T-helper 1 cell (primary cell): ENCODE measurements at regions not wholly inside any gene's neighbourhood (a gene's known extent, or its start where the extent isn't known, plus 50 kb on each side); places are given as distances from the start of the nearest gene placed in this dataset.
"Not testable (repeated sequence)": the region's sequence is repeated elsewhere in the genome, so short reads cannot be mapped to it uniquely, and the experiment has no call there.

Source experiments
- DNase-seq, 5 donors: peaks; one replicate each; pipeline ENCODE4 v3.0.0-alpha.2; 2012 to 2020

DNA sequence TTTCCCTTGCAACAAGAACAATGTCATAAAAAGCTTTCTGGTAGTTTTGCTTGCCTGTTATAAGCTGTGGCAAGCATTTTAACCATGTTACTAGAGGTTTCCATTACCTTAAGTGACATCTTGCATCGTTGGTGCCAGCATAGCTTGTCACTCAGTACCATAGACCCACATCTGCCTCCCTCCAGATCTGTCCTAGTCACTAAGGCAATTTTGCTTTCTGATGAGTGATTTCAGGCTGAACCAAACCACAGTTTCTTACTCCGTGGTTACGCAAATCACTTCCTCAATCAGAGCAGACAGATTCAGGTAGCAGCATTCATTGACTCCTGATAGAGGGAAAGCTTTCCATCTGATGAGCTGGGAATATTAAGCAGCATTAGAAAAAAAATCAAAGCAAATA, 1057.5 kb upstream of the FAM98A start:
- DNase-seq, result no peak

DNA sequence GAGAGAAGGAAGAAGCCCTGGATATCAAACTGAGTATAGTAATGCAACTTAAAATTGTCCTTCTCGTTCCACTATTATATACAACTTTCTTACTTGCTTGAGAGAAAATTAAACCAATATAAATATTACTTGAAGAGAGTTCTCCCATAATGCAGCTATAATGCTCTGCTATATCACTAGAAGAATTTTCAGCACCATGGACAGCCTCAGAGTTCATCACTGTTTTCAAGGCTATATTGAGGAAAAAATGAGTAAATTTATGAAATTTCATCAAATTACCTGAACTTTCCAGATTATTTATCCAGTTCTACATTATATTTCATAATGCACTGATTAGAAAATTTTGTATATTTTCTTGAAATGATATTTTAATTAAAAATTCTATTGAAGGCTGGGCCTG, 1053.5 kb upstream of the FAM98A start:
- no peak for DNase-seq

DNA sequence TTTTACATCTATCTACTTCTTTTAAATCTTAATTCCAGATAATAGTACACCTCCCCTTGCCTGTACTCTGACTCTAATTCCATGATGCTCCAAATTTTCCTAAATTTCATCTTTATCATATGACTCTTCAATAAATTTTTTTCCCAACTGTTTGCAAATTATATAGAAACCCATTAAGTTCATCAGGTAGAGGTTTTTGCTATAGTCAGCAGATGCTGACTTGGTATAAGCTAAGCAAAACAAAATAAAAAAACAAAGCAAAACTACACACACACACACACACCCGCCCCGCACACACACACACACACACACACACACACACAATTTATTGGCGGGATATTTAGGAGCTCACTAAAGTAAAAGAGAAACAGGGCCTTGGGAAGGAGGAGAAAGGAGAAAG, 1047.8 kb upstream of the FAM98A start:
- no peak for DNase-seq

DNA sequence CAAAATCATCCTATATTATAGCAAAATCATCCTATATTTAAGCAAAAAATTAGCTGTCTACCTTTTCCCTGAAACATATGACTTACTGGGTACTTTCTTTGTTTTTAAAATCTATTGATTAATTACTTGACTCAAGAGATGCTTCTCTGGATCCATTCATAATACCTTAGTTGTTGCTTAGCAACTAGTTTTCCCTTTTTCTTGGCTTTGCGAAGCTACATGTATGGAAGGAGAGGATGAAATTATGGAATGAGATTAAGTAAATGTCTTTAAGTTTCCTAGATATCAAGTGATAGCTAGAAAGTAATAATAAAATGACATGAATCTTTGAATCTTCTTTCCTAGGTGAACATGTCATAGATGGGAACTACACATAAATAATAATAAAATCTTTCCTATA, 1033.2 kb upstream of the FAM98A start:
- DNase-seq, result no peak

DNA sequence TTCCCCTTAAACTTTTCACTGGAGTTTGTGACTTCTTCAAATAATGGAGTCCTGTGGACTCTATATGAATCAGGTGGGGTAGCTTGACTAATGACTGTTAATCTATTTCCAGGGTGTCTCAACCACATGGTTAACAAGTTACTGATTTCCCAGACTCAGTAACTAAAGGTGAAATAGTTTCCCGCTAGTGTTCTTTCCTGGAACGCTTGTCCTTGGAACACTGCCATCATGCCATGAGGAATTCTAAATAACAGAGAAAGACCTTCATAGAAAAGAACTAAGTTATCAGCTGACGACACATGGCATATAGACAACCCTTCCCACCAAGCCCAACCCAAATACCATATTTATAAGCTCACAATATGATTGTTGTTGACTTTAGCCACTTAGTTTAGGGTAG, 1027.9 kb upstream of the FAM98A start:
- DNase-seq, result no peak

DNA sequence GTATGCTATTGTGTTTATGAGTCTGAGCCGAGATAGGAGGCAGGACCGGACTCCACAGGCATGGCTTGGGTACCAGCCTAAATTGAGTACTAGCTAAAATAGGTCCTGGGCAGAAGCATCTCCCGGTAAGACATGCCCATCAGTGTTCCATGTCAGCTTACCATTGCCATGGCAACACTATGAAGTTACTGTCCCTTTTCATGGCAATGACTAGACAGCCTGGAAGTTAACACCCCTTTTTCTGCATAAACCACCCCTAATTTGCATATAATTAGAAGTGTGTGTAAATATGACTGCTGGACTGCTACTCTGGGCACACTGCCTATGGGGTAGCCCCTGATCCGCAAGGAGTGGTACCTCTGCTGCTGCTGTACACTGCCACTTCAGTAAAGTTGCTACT, 1005.1 kb upstream of the FAM98A start:
- no peak for DNase-seq

DNA sequence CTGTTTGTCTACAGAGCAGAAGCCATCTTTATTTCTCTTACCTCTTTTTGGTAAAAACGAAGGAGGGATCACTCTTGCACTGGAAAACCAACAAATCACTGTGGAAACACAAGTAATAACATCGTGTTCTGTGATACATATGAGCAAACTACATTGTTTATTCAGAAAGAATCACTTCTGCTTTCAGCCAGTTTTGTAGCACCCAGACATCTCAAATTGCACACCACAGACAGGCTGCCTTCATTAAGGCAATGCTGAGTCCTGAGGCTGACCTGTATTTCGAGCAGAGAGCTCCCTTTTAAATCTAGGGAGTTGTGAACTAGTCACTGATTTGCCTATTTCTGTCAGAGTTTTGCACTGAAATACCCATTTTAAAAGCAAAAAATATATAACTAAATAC, 1003.2 kb upstream of the FAM98A start:
- no peak for DNase-seq

DNA sequence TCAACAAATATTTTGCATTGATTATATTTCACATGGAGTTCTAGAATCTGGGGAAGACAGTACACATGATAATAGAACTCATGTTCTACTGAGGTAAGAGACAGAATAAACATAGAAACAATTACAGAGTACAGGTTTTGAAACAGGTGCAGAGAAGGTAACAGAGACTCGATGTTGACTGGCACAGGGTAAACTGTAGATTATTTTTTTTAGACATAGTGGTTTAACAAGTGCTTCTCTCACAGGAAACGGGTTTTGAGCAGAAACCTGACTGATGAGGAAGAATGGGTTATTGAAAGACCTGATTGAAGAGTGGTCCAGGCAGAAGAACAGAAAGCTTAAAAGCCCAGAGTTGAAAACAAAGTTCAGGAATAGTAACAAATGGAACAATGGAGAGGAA, 1002.5 kb upstream of the FAM98A start:
- DNase-seq, result no peak

DNA sequence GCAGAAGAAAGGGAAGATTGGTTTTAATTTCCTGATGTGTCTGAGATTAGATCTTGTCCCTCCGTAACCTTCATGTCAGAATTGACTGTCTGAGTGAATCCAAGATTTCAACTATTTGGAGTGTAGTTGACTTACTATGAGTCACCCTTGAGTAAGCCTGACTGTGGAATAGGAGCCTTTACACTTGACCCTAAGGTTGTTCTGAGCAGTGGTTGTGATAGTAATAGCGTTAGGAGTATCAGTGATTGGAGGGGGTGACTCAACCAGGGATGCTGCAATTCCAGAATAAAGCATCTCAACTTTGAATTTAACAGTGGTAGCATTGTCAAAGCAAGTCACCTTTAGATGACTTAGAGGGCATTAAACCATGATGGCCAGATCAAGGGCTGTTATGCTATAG, 979.5 kb upstream of the FAM98A start:
- DNase-seq, result no peak

DNA sequence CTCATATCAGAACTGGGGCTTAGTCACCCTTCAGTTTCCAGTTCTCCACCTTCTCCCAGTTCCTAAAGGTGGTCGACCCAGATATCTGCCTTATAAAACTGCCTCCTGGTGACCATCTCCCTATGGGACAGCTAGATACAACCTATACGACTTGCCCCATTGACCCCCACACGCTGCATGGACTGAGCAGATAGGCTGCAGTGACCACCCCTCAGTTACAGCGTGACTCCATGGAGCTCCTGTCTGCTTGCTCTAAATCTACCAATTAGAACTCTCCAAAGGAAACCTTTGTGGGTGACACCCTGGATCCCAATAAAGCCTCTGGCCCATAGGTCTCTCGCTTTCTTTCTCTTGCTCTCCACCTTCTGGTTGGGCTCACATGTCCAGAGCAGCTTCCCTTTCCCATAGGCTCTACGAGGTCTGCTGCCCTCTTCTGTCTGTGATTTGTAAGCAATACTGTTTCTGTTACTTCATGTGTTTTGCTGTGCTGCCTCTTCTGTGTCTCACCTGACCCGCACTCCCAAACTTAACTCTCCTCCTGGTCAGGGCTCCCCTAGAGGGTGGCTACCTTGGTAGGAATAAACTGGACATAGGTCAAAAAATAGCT, 971.3 kb upstream of the FAM98A start:
- no peak for DNase-seq

DNA sequence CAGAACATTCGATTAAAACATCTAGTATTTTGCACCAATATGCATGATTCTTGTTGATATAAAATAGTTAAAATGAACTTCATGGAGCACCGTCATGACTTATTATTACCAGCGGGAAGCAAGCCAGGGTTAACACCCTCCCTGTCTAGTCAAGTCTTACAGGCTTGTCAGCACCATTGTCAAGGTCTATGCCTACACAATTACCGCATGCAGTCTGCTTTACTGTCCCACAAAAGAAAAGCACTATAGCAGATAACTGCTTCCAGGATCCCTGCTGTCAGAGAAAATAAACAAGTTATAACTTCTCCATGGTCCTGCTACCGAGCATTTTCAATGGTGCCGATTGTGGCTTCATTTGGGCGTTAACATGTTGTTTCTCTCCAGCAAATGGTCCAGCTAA, 968.0 kb upstream of the FAM98A start:
- no peak for DNase-seq

DNA sequence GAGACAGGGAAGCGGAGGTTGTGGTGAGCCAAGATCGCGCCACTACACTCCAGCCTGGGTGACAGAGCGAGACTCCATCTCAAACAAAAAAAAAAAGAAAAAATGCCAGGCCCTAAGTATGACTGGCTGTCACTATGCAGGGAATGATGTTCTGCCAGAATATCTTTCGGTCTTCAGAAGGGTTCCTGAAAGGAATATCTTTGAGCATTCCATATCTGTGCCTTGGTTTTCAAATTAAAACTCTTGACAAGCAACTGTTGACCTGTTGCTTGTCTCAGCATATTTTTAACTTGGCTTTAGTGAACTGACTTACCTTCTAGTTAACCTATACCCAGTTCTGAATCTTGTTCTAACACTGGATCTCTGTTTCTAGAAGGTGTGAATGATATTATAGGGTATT, 953.2 kb upstream of the FAM98A start:
- DNase-seq, result no peak

DNA sequence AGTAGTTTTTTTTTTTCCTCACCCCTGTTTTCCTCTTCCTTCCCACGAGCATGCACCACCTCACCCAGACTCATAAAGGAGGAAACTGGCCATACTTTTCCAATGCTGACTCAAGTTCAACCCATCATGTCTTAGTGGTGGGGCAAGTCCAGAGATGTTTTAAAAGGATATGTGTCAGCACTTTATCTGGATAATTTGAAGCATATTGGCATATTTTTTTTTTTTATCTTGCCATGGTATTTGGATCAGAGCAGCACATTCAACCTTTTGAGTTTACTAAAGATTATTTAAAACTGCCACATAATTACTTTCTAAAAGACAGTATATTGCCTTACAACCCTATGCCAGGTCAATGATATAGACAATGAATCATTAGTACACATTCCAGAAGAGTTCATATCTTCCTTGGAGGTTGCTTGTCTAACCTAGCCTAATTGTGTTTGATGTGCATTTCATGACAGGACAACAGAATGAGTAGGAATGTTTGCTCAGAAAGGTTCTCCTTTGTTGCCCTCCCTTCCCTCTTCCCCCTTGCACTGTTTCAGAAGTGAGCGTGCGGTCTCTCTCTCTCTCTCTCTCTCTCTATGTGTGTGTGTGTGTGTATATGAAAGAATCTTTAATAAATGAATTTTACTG, 950.7 kb upstream of the FAM98A start:
- no peak for DNase-seq

DNA sequence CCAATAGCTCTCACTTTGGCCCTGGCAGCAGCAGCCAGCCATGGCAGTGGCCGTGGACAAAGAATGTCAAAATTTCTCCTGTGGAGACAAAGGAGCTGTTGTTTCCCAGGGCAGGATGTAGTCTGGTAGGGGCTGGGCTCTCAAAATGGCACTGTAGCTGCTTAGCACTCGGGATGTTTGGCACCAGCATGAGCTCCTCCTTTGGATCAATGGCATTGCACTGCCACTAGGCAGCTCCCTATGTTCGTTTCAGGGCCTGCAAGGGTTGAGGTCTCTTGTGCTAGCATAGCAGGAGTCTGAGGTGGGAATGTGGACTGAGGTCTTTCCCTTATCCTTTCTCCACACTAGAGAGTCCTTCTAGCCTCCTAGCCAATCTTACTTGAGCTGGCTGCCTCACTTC, 948.8 kb upstream of the FAM98A start:
- DNase-seq, result no peak

DNA sequence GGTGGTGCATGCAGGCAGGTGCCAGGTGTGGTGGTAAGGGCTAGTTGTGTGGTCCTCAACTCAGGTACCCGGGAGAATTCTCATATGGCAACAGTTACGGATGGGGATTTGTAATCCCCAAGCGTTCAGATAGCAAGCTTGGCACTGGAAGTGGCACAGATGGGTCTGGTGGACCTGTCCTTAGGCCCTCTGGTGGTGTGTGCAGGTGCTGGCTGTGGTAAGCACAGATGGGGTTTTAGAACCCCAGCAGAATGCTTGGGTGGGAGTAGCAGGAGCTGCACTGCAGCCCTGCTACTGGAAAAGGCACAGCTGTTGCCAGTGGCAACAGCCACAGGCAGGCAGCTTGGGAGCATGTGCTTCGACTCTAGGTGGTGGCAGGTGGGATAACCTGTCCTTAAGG, 948.2 kb upstream of the FAM98A start:
- DNase-seq, result no peak

DNA sequence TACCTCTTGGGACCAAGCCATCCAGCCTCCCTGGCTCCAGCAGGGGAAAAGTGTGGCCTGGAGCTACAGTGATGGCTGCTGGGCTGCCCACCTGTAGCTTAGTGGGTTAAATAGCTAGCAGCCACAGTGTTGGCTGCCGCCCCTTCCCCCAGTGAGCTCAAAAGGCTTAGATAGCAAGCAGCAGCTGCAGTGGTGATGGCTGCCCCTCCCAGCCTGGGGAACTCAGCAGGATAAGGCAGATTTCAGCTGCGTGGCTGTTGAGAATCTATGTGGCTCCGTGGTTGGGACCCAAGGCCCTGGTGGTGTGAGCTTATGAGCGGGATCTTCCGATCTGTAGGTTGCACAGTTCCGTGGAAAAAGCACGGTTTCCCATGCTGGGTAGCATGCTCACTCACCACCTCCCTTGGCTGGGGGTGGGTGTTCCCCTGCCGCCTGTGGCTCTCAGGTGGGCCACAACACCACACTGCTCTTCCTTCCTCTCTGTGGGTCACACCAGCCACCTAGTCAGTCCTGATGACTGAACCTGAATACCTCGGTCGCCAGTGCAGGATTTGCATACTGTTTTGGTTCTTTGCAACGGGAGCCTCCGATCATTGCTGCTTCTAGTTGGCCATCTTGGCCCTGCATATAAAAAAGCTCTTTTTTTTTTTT, 946.5 kb upstream of the FAM98A start:
- no peak for DNase-seq

DNA sequence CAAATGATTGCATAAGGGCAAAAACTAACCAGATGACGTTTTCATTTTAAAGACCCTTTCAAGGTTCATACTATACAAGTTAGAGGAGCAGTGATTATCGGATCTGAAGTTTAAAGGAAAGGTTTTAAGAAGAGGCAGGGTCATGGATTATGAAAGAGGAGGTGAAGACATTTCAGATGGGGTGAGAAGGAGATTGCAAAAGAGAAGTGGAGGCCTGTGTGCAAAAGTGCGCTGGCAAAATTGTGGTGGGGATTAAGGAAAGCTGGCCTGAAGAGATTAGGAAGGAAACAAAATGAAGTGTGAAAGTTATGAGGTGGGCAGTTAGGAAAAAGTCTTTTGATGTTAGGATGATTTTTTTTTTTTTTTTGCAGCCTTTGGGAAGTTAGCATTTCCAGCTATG, 935.7 kb upstream of the FAM98A start:
- no peak for DNase-seq

DNA sequence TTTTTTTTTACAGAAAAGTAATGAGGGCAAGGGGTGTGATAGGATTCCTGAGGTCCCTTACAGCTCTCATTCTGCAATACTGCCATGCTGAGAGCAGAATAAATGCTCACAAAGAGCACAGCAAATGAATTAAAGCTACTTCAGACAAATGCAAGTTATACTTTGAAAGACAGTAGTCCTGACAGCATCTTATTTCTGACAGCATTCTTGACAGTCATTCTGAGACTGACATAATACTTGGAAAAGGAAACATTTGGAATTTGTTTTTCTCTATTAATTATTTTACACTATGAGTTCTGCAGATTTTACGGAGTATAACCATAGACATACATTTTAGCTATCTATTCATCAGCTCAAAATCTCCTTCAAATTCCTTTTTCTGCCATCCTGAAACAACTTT, 935.2 kb upstream of the FAM98A start:
- no peak for DNase-seq

DNA sequence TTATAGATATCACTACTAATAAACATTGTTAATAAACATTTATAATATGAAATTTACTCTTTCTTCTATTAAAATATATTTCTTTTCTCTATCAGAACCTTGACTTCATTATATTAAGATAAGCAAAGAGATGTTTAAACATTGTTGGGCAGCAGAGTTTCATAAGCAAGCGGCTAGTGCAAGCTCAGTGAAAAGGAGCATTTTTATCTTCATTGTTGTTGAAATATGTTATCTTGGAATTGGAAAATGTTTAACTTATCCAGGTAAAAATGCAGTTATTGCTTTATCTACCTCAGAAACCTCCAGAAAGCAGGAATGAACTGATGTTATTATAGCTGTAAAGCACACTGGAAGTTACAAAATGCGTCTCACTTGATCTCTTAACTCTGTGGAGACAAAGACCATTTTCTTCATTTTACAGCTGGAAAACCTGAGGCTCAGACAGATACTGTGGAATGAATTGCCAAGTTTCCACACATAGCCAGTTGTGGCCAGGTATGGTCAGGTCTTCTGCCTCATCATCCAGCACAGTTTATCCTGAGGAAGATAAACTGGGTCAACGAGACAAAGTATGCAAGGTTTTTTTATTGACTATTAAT, 934.6 kb upstream of the FAM98A start:
- no peak for DNase-seq

DNA sequence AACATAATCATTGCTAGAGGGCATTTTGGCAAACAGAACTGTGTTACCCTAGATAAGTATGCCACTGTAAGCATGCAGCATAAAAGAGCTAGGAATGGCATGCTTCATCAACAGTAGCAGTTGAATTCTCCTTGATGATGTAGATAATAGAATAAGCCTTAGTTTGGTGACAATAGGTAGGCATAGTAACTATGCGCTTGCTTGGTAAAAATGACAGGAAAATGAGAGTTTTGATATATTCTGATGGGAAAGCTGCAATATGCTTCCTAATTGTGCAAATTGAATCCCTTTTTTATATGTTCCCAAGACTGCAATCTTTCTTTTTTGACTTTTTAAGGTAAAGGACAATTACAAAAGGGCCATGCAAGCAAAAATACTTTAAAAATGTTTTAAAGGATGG, 930.9 kb upstream of the FAM98A start:
- DNase-seq, result no peak

DNA sequence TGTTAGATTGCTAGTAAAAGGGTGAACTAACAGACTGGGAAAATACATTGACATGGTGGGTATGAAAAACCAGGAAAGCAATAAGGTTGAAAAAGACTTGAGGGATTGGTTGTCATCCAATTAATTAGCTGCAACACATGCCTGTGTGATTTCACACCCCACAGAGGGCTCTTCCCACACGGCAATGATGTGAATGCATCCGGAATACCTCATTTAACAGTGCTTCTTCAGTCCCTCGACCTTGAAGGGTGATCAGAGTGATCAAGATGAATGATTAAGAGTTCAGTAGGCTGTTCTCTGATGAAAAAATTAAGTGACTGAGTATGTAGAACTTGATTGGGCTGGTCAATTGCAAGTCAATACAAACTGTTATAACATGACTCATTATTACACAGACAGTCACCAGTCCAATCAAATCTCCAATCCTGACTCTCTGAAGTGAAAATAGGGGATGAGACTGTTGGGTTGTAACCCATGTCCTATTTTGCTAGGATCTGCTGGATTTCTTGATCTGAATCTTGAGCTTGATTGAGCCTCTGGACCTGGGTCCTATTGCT, 924.9 kb upstream of the FAM98A start:
- DNase-seq, result no peak

DNA sequence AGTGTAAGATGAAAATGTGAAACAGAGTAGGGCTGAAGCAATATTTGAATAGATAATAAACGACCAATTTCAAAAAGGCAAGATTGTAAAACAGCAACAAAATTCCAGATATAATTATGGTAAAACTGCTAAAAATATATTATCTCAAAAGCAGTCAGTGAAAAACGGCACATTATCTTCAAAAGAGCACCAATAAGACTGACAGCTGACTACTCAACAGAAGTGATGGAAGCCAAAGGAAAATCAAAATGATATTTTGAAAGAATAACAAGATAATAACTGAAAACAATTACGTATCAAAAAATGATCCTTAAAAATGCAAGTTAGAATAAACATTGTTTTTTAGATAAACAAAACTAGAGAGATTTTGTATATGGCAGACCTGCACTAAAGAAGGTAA, 920.6 kb upstream of the FAM98A start:
- DNase-seq, result no peak

DNA sequence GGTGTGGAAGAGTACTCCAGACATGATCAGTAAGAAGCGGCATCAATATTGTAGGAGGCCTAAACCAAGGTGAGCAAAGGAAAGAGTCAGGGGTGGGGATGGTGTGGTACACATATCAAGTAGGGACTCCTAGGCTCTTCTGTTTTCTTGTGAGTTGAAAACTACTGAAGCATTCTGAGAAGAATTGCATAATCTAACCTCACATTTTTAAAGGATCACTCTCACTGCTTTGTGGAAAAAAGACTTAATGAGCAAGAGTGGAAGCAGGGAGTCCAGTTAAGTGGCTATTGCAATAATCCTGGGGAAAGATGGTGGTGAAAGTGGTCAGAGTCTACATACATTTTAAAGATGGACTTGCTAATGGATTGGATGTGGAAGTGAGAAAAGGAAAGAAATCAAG, 899.5 kb upstream of the FAM98A start:
- no peak for DNase-seq

DNA sequence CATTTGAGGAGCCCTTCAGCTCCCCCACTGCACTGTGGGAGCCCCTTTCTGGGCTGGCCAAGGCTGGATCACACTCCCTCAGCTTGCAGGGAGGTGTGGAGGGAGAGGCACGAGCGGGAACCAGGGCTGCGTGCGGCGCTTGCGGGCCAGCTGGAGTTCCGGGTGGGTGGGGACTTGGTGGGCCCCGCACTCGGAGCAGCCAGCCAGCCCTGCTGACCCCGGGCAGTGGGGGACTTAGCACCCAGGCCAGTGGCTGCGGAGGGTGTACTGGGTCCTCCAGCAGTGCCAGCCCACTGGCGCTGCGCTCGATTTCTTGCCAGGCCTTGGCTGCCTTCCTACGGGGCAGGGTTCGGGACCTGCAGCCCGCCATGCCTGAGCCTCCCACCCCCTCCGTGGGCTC, 895.1 kb upstream of the FAM98A start:
- DNase-seq, result not testable (repeated sequence)
